Activated CD4-positive, alpha-beta memory T cell treated with anti-CD3 and anti-CD28 coated beads for 36 hours (primary cell): ENCODE measurements at regions not wholly inside any gene's neighbourhood (a gene's known extent, or its start where the extent isn't known, plus 50 kb on each side); places are given as distances from the start of the nearest gene placed in this dataset.
A peak's percentile ranks its signal among the peaks of the same experiment; 100 is the strongest.

Source experiments
- CTCF ChIA-PET: fragments of 350-600 bp; sonication (Branson Sonifier 250); formaldehyde crosslinking; loops from one replicate; lab custom pipeline; 2021; ENCODE audit warnings: antibody characterized with exemption, inconsistent platforms; lab: Charles Lee
- POLR2A ChIA-PET: fragments of 350-600 bp; sonication (Branson Sonifier 250); formaldehyde crosslinking; loops from one replicate; lab custom pipeline; 2021; ENCODE audit warnings: antibody characterized with exemption; lab: Charles Lee
- DNase-seq: peaks from one replicate; pipeline ENCODE4 v3.0.0-alpha.2; 2020
- H3K27ac Mint-ChIP-seq: one replicate; pipeline ENCODE4 v1.8.0; 2021; ENCODE audit warnings: mixed read lengths
- H3K27me3 Mint-ChIP-seq: one replicate; pipeline ENCODE4 v1.8.0; 2021; ENCODE audit warnings: mixed read lengths
- H3K36me3 Mint-ChIP-seq: one replicate; pipeline ENCODE4 v1.8.0; 2021; ENCODE audit warnings: mixed read lengths
- H3K4me1 Mint-ChIP-seq: one replicate; pipeline ENCODE4 v1.8.0; 2021; ENCODE audit warnings: low read depth, mixed read lengths
- H3K4me3 Mint-ChIP-seq: one replicate; pipeline ENCODE4 v1.8.0; 2021; ENCODE audit warnings: mild to moderate bottlenecking, mixed read lengths
- H3K9me3 Mint-ChIP-seq: one replicate; pipeline ENCODE4 v1.8.0; 2021; ENCODE audit warnings: mixed read lengths
- intact Hi-C: fragments of 100-400 bp; cut with micrococcal nuclease; formaldehyde crosslinking; loops from one replicate; pipeline ENCODE4 v1.15.1; 2023

DNA sequence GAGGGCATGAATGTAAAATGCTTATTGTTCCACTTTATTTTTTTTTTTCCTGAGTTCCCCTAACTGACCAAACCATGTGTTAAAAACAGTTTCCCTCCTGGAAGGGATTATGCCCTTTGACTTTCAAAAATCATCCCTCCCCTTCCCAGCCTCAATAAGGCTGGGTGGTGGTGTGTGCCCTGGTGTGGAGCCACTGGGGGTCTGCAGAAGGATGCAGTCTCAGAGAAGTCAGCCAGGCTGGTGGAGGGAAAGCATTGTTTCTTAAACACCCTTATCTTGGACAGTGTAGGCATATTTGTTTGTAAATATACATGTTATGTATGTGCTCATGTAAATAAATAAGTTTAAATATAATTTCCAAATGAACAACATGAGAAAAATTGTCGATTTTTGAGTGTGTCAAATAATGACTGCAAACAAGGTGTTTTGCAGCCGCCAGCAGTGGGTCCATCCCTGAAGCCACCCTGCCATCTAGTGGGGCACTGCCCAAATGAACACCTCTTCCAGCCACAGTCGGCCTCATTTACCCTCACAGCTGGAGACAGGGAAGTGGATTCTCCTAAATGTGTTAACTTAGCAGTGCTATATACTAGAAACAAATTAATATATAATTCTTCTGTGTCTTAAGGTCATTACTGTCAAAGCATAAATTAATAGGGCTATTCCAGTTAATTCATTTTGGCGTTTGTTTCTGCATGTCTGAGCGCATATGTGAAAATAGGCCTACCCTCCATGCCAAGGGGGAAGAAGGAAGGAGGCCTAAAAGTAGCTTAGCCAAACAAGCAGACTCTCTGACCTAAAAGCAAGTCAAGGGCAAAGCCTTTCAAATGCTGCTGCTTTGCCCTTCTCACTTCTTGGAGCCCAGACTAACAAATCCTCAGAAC lies 209.6 kb upstream of the PIK3C3 start:
- Mint-ChIP-seq H3K36me3 (no peaks in the 10 kb centered on the region), H3K27ac (no peak overlapping the region), H3K4me3 (no peak overlapping the region), H3K9me3 (no peaks in the 10 kb centered on the region), H3K4me1 (no peaks in the 10 kb centered on the region), H3K27me3 (no peaks in the 10 kb centered on the region)
- POLR2A ChIA-PET, result no interaction called here
- CTCF ChIA-PET, result no interaction called here
- intact Hi-C loops, result loop anchor here (5.0 kb wide), 1 partner anchor 162 kb away; no protein-coding TSS in a partner anchor
- DNase-seq, result peak; percentile 36

DNA sequence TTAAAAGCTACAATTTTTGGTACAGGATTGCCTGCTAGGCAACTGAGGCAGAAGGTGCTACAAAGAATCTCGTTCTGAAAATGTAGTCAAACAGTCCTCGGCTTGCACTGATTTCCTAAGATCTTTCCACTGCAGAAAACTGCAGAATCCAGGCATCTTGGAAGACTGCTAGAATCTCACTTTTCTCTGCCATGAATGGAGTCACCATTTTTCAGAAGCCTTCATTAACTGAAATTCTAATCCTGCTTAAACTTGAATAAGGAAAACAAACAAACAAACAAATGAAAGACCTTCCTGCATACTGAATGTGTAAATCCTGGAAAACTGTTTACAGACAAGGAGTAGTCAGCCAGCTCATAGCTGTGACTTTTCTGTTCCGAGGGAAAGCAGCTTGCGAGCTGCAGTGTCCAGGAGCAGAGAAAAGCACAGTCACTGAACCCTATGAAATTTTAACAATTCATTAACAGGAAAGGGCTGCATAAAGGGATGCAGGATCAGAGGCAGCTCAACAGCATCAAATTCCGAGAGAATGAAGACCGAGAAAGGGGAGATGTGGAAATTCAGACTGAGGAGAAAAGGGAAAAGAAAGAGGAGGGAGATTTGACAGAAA lies 210.5 kb upstream of the PIK3C3 start:
- DNase-seq, result no peak
- CTCF ChIA-PET, result no interaction called here

DNA sequence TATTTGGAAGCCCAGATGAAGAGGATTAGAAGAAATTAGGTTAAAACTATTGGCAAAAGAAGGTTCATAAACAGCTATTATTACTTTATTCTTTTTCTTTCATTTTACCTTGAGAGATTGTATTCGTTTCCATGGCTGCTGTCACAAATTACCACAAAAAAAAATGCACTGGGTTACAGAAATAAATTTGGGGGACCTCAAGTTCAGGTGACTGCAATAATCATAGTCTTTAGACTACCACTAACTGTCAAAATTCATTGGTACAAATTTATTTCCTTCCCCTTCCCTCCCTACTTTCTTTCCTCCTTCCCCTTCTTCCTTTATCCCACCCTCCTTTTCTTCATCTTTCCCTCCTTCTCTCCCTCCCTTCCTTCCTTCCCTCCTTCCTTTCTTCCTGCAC lies 217.8 kb upstream of the PIK3C3 start:
- H3K4me3 Mint-ChIP-seq, result no peak overlapping the region
- ChIA-PET CTCF (no interaction called here), POLR2A (no interaction called here)
- intact Hi-C loops, result no loop called here
- H3K27ac Mint-ChIP-seq, result no peak overlapping the region
- no peaks in the 10 kb centered on the region for H3K36me3 Mint-ChIP-seq
- no peaks in the 10 kb centered on the region for H3K27me3 Mint-ChIP-seq
- no peaks in the 10 kb centered on the region for H3K9me3 Mint-ChIP-seq
- no peaks in the 10 kb centered on the region for H3K4me1 Mint-ChIP-seq
- no peak for DNase-seq

More for the DNA sequence above, 210.5 kb upstream of the PIK3C3 start:
- no peaks in the 10 kb centered on the region for H3K27me3 Mint-ChIP-seq
- no peaks in the 10 kb centered on the region for H3K9me3 Mint-ChIP-seq
- intact Hi-C loops, result loop anchor here (5.0 kb wide), 1 partner anchor 163 kb away; no protein-coding TSS in a partner anchor
- POLR2A ChIA-PET, result no interaction called here
- no peaks in the 10 kb centered on the region for H3K4me1 Mint-ChIP-seq
- no peaks in the 10 kb centered on the region for H3K36me3 Mint-ChIP-seq
- no peak overlapping the region for H3K27ac Mint-ChIP-seq
- H3K4me3 Mint-ChIP-seq, result no peak overlapping the region

GRCh38 chr18:41734917-41735316 lies 220.1 kb upstream of the PIK3C3 start:
- CTCF ChIA-PET, result no interaction called here
- no peaks in the 10 kb centered on the region for H3K4me1 Mint-ChIP-seq
- no peak for DNase-seq
- POLR2A ChIA-PET, result no interaction called here
- H3K36me3 Mint-ChIP-seq, result no peaks in the 10 kb centered on the region
- no peaks in the 10 kb centered on the region for H3K27me3 Mint-ChIP-seq
- no peaks in the 10 kb centered on the region for H3K9me3 Mint-ChIP-seq
- intact Hi-C loops, result no loop called here
- H3K27ac Mint-ChIP-seq, result no peak overlapping the region
- H3K4me3 Mint-ChIP-seq, result no peak overlapping the region

GRCh38 chr18:41732356-41732755 lies 222.7 kb upstream of the PIK3C3 start:
- CTCF ChIA-PET, result no interaction called here
- no peak overlapping the region for H3K27ac Mint-ChIP-seq
- no peaks in the 10 kb centered on the region for H3K4me1 Mint-ChIP-seq
- POLR2A ChIA-PET, result no interaction called here
- intact Hi-C loops, result no loop called here
- no peaks in the 10 kb centered on the region for H3K9me3 Mint-ChIP-seq
- H3K36me3 Mint-ChIP-seq, result no peaks in the 10 kb centered on the region
- no peak for DNase-seq
- H3K27me3 Mint-ChIP-seq, result no peaks in the 10 kb centered on the region
- H3K4me3 Mint-ChIP-seq, result no peak overlapping the region

DNA sequence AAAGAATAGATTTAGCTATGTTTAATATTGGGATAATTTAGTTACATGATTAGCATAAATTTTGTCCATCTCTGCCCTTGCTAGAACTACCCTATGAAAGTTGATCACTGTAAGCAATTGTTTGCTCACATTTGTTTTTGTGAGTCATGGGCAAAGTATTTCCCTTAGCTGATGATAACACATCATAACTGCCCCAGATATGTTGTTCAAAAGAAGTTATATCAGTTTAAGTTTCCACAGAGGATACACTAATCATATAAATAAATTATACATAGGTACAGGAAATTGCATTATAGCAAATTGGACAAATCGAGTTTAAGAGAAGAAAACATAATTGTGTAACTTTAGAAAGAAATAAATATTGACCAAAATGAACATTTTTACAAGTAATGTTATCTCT lies 223.2 kb upstream of the PIK3C3 start:
- H3K4me3 Mint-ChIP-seq, result no peak overlapping the region
- H3K27ac Mint-ChIP-seq, result no peak overlapping the region
- intact Hi-C loops, result no loop called here
- no peaks in the 10 kb centered on the region for H3K27me3 Mint-ChIP-seq
- ChIA-PET CTCF (no interaction called here), POLR2A (no interaction called here)
- no peaks in the 10 kb centered on the region for H3K4me1 Mint-ChIP-seq
- no peaks in the 10 kb centered on the region for H3K36me3 Mint-ChIP-seq
- no peaks in the 10 kb centered on the region for H3K9me3 Mint-ChIP-seq
- DNase-seq, result no peak

DNA sequence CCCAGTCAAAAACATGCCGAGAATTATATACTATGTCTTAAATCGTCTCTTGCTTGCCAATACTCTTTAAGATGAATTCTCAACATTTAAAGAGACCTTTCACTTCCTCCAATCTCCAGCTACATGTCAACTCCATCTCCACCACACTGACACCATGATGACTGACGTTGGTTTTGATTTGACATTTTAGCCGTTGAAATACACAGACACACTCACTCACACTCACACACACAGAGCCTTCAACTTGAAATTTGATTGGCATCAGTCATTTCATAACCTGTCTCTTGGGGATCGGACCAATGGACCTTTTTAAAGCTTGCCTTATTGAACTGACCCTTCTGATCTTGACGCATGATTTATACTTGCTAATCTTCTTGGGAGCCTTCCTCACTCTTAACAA lies 230.8 kb upstream of the PIK3C3 start:
- intact Hi-C loops, result no loop called here
- DNase-seq, result no peak
- ChIA-PET POLR2A (no interaction called here), CTCF (no interaction called here)
- no peak overlapping the region for H3K27ac Mint-ChIP-seq
- H3K9me3 Mint-ChIP-seq, result no peaks in the 10 kb centered on the region
- no peaks in the 10 kb centered on the region for H3K36me3 Mint-ChIP-seq
- H3K4me3 Mint-ChIP-seq, result no peak overlapping the region
- H3K4me1 Mint-ChIP-seq, result no peaks in the 10 kb centered on the region
- no peaks in the 10 kb centered on the region for H3K27me3 Mint-ChIP-seq

DNA sequence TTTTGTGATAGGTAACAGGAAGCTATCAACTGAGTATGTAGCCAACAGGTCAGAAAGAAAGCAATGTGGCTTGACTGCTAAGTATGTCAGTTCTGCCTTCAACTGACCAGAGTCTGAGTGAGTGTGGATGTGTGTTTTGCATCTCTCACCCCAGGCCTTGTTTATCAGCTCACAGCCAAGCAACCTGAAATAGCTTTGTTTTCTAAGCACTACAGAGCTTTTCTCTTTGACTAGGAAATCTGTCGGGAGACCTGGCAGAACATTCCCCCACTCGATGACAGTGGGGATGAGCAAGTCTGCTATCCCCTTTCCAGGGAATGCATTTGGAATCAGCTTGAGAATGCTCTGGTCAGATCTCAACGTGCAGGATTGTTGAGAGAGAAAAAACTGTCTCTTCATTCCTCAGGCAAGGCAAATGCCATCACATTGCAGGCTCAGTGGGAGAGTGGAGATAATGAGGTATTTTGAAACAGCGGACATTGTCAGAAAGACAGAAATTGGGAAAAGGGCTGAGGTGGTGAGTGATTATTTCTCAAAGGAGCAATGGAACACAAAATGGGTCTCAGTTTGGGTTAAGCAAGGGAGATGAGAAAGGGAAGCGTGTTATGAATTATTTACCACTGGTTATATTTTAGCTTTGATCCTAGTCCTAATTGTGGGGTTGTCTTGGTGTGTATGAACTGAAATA lies 233.8 kb upstream of the PIK3C3 start:
- H3K4me3 Mint-ChIP-seq, result no peak overlapping the region
- intact Hi-C loops, result no loop called here
- no peak overlapping the region for H3K27ac Mint-ChIP-seq
- no peaks in the 10 kb centered on the region for H3K36me3 Mint-ChIP-seq
- ChIA-PET CTCF (no interaction called here), POLR2A (no interaction called here)
- H3K9me3 Mint-ChIP-seq, result no peaks in the 10 kb centered on the region
- no peaks in the 10 kb centered on the region for H3K4me1 Mint-ChIP-seq
- no peak for DNase-seq
- H3K27me3 Mint-ChIP-seq, result no peaks in the 10 kb centered on the region

GRCh38 chr18:41720226-41720625 lies 234.8 kb upstream of the PIK3C3 start:
- ChIA-PET CTCF (no interaction called here), POLR2A (no interaction called here)
- no peaks in the 10 kb centered on the region for H3K27me3 Mint-ChIP-seq
- H3K4me1 Mint-ChIP-seq, result no peaks in the 10 kb centered on the region
- no peak overlapping the region for H3K27ac Mint-ChIP-seq
- no peak for DNase-seq
- intact Hi-C loops, result no loop called here
- no peaks in the 10 kb centered on the region for H3K36me3 Mint-ChIP-seq
- H3K4me3 Mint-ChIP-seq, result no peak overlapping the region
- H3K9me3 Mint-ChIP-seq, result no peaks in the 10 kb centered on the region

- CTCF ChIA-PET, result no interaction called here
- H3K27me3 Mint-ChIP-seq, result no peaks in the 10 kb centered on the region
- no peak for DNase-seq
Observed at GRCh38 chr18:41719808-41720207, 235.2 kb upstream of the PIK3C3 start.

DNA sequence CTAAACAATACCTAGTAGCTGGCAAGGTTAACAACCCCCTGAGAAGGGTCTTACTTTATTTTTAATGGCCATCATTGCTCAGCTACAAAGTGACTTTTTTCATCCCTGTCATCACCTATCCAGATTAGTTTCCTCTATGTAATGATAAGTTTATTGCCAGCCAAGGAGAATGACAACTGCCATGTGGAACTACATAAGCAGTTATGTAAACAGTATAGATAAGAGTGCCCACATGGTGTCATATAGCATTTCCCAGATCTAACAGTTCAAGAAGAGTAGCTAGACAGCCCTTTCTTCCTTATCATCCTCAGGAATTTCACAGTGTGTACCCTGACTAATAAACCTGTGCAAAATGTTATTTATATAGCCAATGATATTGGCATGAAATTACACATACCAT lies 240.2 kb upstream of the PIK3C3 start:
- Mint-ChIP-seq H3K4me1 (no peaks in the 10 kb centered on the region), H3K27me3 (no peaks in the 10 kb centered on the region), H3K4me3 (no peak overlapping the region), H3K27ac (no peak overlapping the region), H3K9me3 (no peaks in the 10 kb centered on the region), H3K36me3 (no peaks in the 10 kb centered on the region)
- intact Hi-C loops, result no loop called here
- ChIA-PET CTCF (no interaction called here), POLR2A (no interaction called here)
- DNase-seq, result no peak

More at GRCh38 chr18:41719808-41720207, 235.2 kb upstream of the PIK3C3 start:
- Mint-ChIP-seq H3K9me3 (no peaks in the 10 kb centered on the region), H3K4me3 (no peak overlapping the region), H3K27ac (no peak overlapping the region), H3K36me3 (no peaks in the 10 kb centered on the region), H3K4me1 (no peaks in the 10 kb centered on the region)
- POLR2A ChIA-PET, result no interaction called here
- intact Hi-C loops, result no loop called here

DNA sequence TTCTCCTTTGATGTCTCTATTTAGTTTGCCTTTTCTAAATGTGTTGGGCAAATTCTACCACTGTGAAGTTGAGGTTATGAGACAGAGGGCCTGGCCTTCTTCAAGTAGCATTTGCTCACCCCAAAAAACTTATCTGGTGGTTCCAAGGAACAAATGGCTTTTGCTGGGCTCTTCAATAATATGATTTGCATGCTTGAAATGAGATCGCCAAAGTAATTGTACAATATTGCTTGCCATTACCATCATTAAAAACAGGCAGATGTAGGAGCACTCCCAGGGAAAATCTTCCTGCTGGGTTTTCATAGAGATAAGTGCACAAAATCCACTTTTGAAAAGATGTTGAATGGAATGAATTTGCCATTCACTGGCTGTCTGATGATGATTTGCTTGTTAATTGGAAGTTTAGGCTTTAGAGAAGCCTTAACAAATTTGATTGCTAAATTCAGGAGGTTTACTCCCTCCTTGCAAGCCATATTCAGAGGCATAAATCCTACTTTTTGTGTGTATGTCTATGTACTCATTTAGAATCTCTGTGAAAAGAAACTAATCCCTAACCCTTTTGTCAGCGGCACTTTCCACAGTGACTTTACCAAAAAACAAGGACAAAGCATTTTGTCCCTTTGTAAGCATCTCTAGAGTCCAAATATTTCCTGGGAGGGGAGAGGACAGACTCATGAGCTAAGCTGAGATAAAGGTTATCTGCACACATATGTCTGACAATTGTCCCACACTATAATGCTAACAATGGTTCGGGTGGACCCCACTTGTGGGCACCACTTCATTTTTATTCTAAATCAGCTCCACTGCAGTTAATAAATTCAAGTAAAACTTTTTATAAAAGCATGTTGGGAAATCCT lies 240.8 kb upstream of the PIK3C3 start:
- Mint-ChIP-seq H3K4me3 (no peak overlapping the region), H3K9me3 (no peaks in the 10 kb centered on the region), H3K27me3 (no peaks in the 10 kb centered on the region), H3K36me3 (no peaks in the 10 kb centered on the region), H3K4me1 (no peaks in the 10 kb centered on the region), H3K27ac (no peak overlapping the region)
- no peak for DNase-seq
- ChIA-PET POLR2A (no interaction called here), CTCF (no interaction called here)
- intact Hi-C loops, result no loop called here
